ENCODE measurements at regions not wholly inside any gene's neighbourhood (a gene's known extent, or its start where the extent isn't known, plus 50 kb on each side); places are given as distances from the start of the nearest gene placed in this dataset.

- H3K36me3 ChIP-seq (ENCODE audit: control insufficient read depth in 2 of 4, insufficient read depth in 4 of 4, low read length in 3 of 4) = no peaks in the 10 kb centered on the region
- H2AFZ ChIP-seq (ENCODE audit: low read length) = no peak overlapping the region
- H3K79me2 ChIP-seq (ENCODE audit: control insufficient read depth in 1 of 2, insufficient read depth in 2 of 2, low read length in 2 of 2) = no peaks in the 10 kb centered on the region
- no peak overlapping the region for H2AK5ac ChIP-seq (ENCODE audit: low read depth, low read length)
- WGBS, 2 experiments (ENCODE audit: extremely low coverage in 1 of 2, insufficient coverage in 1 of 2, insufficient read length in 1 of 2, insufficient replicate concordance in 2 of 2, low coverage in 1 of 2, low lambda C conversion rate in 2 of 2, missing lambda C conversion rate in 1 of 2) = 93% methylated on average over 1 of the region's 1 CpG; no CpG with 5 or more reads in 1 of the 2 experiments
- no peak overlapping the region for H4K91ac ChIP-seq (replicated peaks; ENCODE audit: insufficient read length, low read length)
- no peaks in the 10 kb centered on the region for H3K27me3 ChIP-seq (replicated peaks in 1 of 4; ENCODE audit: control insufficient read depth in 3 of 4, extremely low read depth in 1 of 4, insufficient read depth in 3 of 4, low read length in 3 of 4)
- H2BK15ac ChIP-seq (ENCODE audit: low read length) = no peak overlapping the region
- H4K5ac ChIP-seq (ENCODE audit: insufficient read length, low read depth, low read length) = no peak overlapping the region
- no peak overlapping the region for H3K9ac ChIP-seq (replicated peaks in 1 of 4; ENCODE audit: extremely low read depth in 1 of 4, low read depth in 3 of 4, low read length in 3 of 4)
- H3K18ac ChIP-seq (ENCODE audit: extremely low read depth, low read length) = no peak overlapping the region
- no peak overlapping the region for H3K4me2 ChIP-seq (ENCODE audit: insufficient read depth in 1 of 2, low read depth in 2 of 2, low read length in 2 of 2)
- DNase-seq (ENCODE audit: low read depth in 1 of 2, low spot score in 2 of 2) = no peak
- H3K23ac ChIP-seq (ENCODE audit: insufficient read length) = no peak overlapping the region
- no peak overlapping the region for H4K8ac ChIP-seq (ENCODE audit: extremely low read depth, insufficient read depth, low read length)
- POLR2A ChIA-PET (ENCODE audit: partially characterized antibody) = no interaction called here
- no peaks in the 10 kb centered on the region for H3K9me3 ChIP-seq (ENCODE audit: insufficient read depth in 2 of 2, low read depth in 1 of 2, low read length in 1 of 2)
- no peak overlapping the region for H2BK120ac ChIP-seq (replicated peaks; ENCODE audit: low read depth, low read length)
- no peak overlapping the region for H3K27ac ChIP-seq (ENCODE audit: low read depth, low read length)
- CTCF ChIA-PET (ENCODE audit: partially characterized antibody) = no interaction called here
- no peak overlapping the region for H3K4me3 ChIP-seq (ENCODE audit: extremely low read depth in 1 of 4, insufficient read depth in 2 of 4, low read depth in 3 of 4, low read length in 4 of 4)
- TF ChIP-seq YY1 (IDR thresholded peaks at IDR 0.05; ENCODE audit: low read depth, low read length) = no peak
- no peak overlapping the region for H3K56ac ChIP-seq (replicated peaks; ENCODE audit: insufficient read length, low read depth, low read length)
- H2BK5ac ChIP-seq (ENCODE audit: low read depth, low read length) = no peak overlapping the region
- no peaks in the 10 kb centered on the region for H3K79me1 ChIP-seq (ENCODE audit: low read depth, low read length)
- no peak overlapping the region for H2BK12ac ChIP-seq (ENCODE audit: low read depth, low read length)
- H2BK20ac ChIP-seq (ENCODE audit: low read length) = no peak overlapping the region
- H3K14ac ChIP-seq (ENCODE audit: insufficient read length) = no peak overlapping the region
- no peak overlapping the region for H3K4ac ChIP-seq (replicated peaks; ENCODE audit: insufficient read length, low read depth, low read length)
- no peaks in the 10 kb centered on the region for H3K23me2 ChIP-seq (ENCODE audit: low read depth, low read length)
- H4K20me1 ChIP-seq (replicated peaks in 1 of 2; ENCODE audit: control insufficient read depth in 1 of 2, insufficient read depth in 2 of 2, low read length in 2 of 2) = no peaks in the 10 kb centered on the region
- no peak for FAIRE-seq
- H3K4me1 ChIP-seq (replicated peaks in 1 of 4; ENCODE audit: control insufficient read depth in 3 of 4, insufficient read depth in 4 of 4, low read length in 3 of 4) = no peaks in the 10 kb centered on the region
These were observed 225.6 kb upstream of the FAM241A start for GRCh38 chr4:111919639-111920038.
